ENCODE measurements at regions not wholly inside any gene's neighbourhood (a gene's known extent, or its start where the extent isn't known, plus 50 kb on each side); places are given as distances from the start of the nearest gene placed in this dataset.
"Not testable (repeated sequence)": the region's sequence is repeated elsewhere in the genome, so short reads cannot be mapped to it uniquely, and the experiment has no call there.

GRCh38 chr1:145505663-145506647 is 80.6 kb upstream of the NBPF20 start:
- not testable (repeated sequence) for H3K36me3 Mint-ChIP-seq (ENCODE audit: low read depth); H3K9me3 Mint-ChIP-seq; H3K27me3 Mint-ChIP-seq (ENCODE audit: insufficient read depth); H3K27ac Mint-ChIP-seq; DNase-seq; H3K4me1 Mint-ChIP-seq (ENCODE audit: low read depth); H3K4me3 Mint-ChIP-seq

GRCh38 chr1:145504834-145505413 is 79.5 kb upstream of the NBPF20 start:
- DNase-seq; H3K27me3 Mint-ChIP-seq (ENCODE audit: insufficient read depth); H3K36me3 Mint-ChIP-seq (ENCODE audit: low read depth); H3K4me3 Mint-ChIP-seq; H3K9me3 Mint-ChIP-seq; H3K4me1 Mint-ChIP-seq (ENCODE audit: low read depth); H3K27ac Mint-ChIP-seq: not testable (repeated sequence)

- not testable (repeated sequence) for H3K36me3 Mint-ChIP-seq (ENCODE audit: low read depth); H3K27ac Mint-ChIP-seq; H3K9me3 Mint-ChIP-seq; H3K4me1 Mint-ChIP-seq (ENCODE audit: low read depth); DNase-seq; H3K4me3 Mint-ChIP-seq; H3K27me3 Mint-ChIP-seq (ENCODE audit: insufficient read depth)
These were observed 78.9 kb upstream of the NBPF20 start for GRCh38 chr1:145504310-145504709.

GRCh38 chr1:145500251-145500650 is 74.8 kb upstream of the NBPF20 start:
- DNase-seq; H3K4me3 Mint-ChIP-seq; H3K36me3 Mint-ChIP-seq (ENCODE audit: low read depth); H3K4me1 Mint-ChIP-seq (ENCODE audit: low read depth); H3K9me3 Mint-ChIP-seq; H3K27me3 Mint-ChIP-seq (ENCODE audit: insufficient read depth); H3K27ac Mint-ChIP-seq: not testable (repeated sequence)

GRCh38 chr1:145495077-145495871 is 69.9 kb upstream of the NBPF20 start:
- DNase-seq; H3K36me3 Mint-ChIP-seq (ENCODE audit: low read depth); H3K9me3 Mint-ChIP-seq; H3K4me1 Mint-ChIP-seq (ENCODE audit: low read depth); H3K27ac Mint-ChIP-seq; H3K27me3 Mint-ChIP-seq (ENCODE audit: insufficient read depth); H3K4me3 Mint-ChIP-seq: not testable (repeated sequence)

GRCh38 chr1:145488193-145488933 is 63.0 kb upstream of the NBPF20 start:
- H3K36me3 Mint-ChIP-seq (ENCODE audit: low read depth); H3K27ac Mint-ChIP-seq; H3K4me1 Mint-ChIP-seq (ENCODE audit: low read depth); DNase-seq; H3K27me3 Mint-ChIP-seq (ENCODE audit: insufficient read depth); H3K9me3 Mint-ChIP-seq: not testable (repeated sequence)
- H3K4me3 Mint-ChIP-seq = peak overlapping the region; percentile 36; the same call in 1 of the 2 replicates

GRCh38 chr1:145487156-145487555 is 61.8 kb upstream of the NBPF20 start:
- H3K4me1 Mint-ChIP-seq (ENCODE audit: low read depth); H3K27ac Mint-ChIP-seq; H3K4me3 Mint-ChIP-seq; H3K9me3 Mint-ChIP-seq; H3K27me3 Mint-ChIP-seq (ENCODE audit: insufficient read depth); DNase-seq; H3K36me3 Mint-ChIP-seq (ENCODE audit: low read depth): not testable (repeated sequence)

GRCh38 chr1:145484257-145484656 is 58.9 kb upstream of the NBPF20 start:
- H3K9me3 Mint-ChIP-seq; H3K4me1 Mint-ChIP-seq (ENCODE audit: low read depth); H3K4me3 Mint-ChIP-seq; H3K27ac Mint-ChIP-seq; H3K36me3 Mint-ChIP-seq (ENCODE audit: low read depth); H3K27me3 Mint-ChIP-seq (ENCODE audit: insufficient read depth); DNase-seq: not testable (repeated sequence)

GRCh38 chr1:145482214-145482860 is 56.9 kb upstream of the NBPF20 start:
- not testable (repeated sequence) for H3K4me3 Mint-ChIP-seq; H3K4me1 Mint-ChIP-seq (ENCODE audit: low read depth); DNase-seq; H3K36me3 Mint-ChIP-seq (ENCODE audit: low read depth); H3K9me3 Mint-ChIP-seq; H3K27ac Mint-ChIP-seq; H3K27me3 Mint-ChIP-seq (ENCODE audit: insufficient read depth)

GRCh38 chr1:145475962-145476361 is 50.6 kb upstream of the NBPF20 start:
- DNase-seq; H3K9me3 Mint-ChIP-seq; H3K36me3 Mint-ChIP-seq (ENCODE audit: low read depth); H3K4me1 Mint-ChIP-seq (ENCODE audit: low read depth); H3K27me3 Mint-ChIP-seq (ENCODE audit: insufficient read depth); H3K27ac Mint-ChIP-seq: not testable (repeated sequence)
- peak overlapping the region; percentile 85 for H3K4me3 Mint-ChIP-seq

- not testable (repeated sequence) for H3K36me3 Mint-ChIP-seq (ENCODE audit: low read depth); H3K27me3 Mint-ChIP-seq (ENCODE audit: insufficient read depth); H3K9me3 Mint-ChIP-seq; H3K4me1 Mint-ChIP-seq (ENCODE audit: low read depth)
- H3K4me3 Mint-ChIP-seq = peak overlapping the region; percentile 85
- H3K27ac Mint-ChIP-seq = 0 out of 2 replicates have a peak overlapping the region, but pooled peaks have one; percentile 46
- peak; percentile 60 for DNase-seq
These were observed 50.0 kb upstream of the NBPF20 start for GRCh38 chr1:145475369-145475915.

Data from HFFc6 (cell line).